ENCODE measurements at regions not wholly inside any gene's neighbourhood (a gene's known extent, or its start where the extent isn't known, plus 50 kb on each side); places are given as distances from the start of the nearest gene placed in this dataset.

GRCh38 chr12:91355150-91356006 is 172.8 kb upstream of the DCN start:
- Mint-ChIP-seq H3K27ac (ENCODE audit: unreplicated experiment) (no peak overlapping the region), H3K36me3 (ENCODE audit: low read depth, unreplicated experiment) (no peaks in the 10 kb centered on the region), H3K27me3 (ENCODE audit: low read depth, unreplicated experiment) (no peaks in the 10 kb centered on the region), H3K4me1 (ENCODE audit: low read depth, unreplicated experiment) (peaks cover 8% of the 10 kb centered on the region), H3K9me3 (ENCODE audit: unreplicated experiment) (no peaks in the 10 kb centered on the region), H3K4me3 (ENCODE audit: unreplicated experiment) (no peak overlapping the region)
- peak; percentile 56 for FAIRE-seq
- H3K4me1 ChIP-seq (ENCODE audit: insufficient read depth, low read length) = no peaks in the 10 kb centered on the region
- H4K20me1 ChIP-seq (ENCODE audit: insufficient read depth, low read length) = no peaks in the 10 kb centered on the region
- no peak overlapping the region for H3K4me3 ChIP-seq (ENCODE audit: insufficient read depth, low read depth, low read length)
- H3K36me3 ChIP-seq (ENCODE audit: insufficient read depth, low read length) = no peaks in the 10 kb centered on the region
- H2AFZ ChIP-seq (ENCODE audit: low read depth, low read length) = no peak overlapping the region
- H3K27ac ChIP-seq (ENCODE audit: low read depth, low read length) = no peak overlapping the region
- H3K79me2 ChIP-seq (ENCODE audit: insufficient read depth, low read length) = no peaks in the 10 kb centered on the region
- H3K27me3 ChIP-seq (ENCODE audit: insufficient read depth, low read length) = no peaks in the 10 kb centered on the region
- H3K9me3 ChIP-seq (ENCODE audit: insufficient read depth, low read depth, low read length) = no peaks in the 10 kb centered on the region
- H3K4me2 ChIP-seq (ENCODE audit: low read length) = no peak overlapping the region
- TF ChIP-seq CTCF (IDR thresholded peaks at IDR 0.05; ENCODE audit: insufficient read depth, low read depth, low read length) (peak; percentile 98), EZH2 (IDR thresholded peaks at IDR 0.05; ENCODE audit: insufficient read depth, low read length) (no peak)
- DNase-seq (ENCODE audit: low read depth) = peak; percentile 34
- no peak overlapping the region for H3K9ac ChIP-seq (ENCODE audit: low read length)

- H3K27me3 ChIP-seq (ENCODE audit: insufficient read depth, low read length) = no peaks in the 10 kb centered on the region
- H3K4me3 Mint-ChIP-seq (ENCODE audit: unreplicated experiment) = no peak overlapping the region
- H2AFZ ChIP-seq (ENCODE audit: low read depth, low read length) = no peak overlapping the region
- H3K27ac ChIP-seq (ENCODE audit: low read depth, low read length) = no peak overlapping the region
- no peak for TF ChIP-seq CTCF (IDR thresholded peaks at IDR 0.05; ENCODE audit: insufficient read depth, low read depth, low read length)
- TF ChIP-seq EZH2 (IDR thresholded peaks at IDR 0.05; ENCODE audit: insufficient read depth, low read length) = no peak
- H3K79me2 ChIP-seq (ENCODE audit: insufficient read depth, low read length) = no peaks in the 10 kb centered on the region
- no peaks in the 10 kb centered on the region for H3K36me3 ChIP-seq (ENCODE audit: insufficient read depth, low read length)
- FAIRE-seq = no peak
- H3K27ac Mint-ChIP-seq (ENCODE audit: unreplicated experiment) = no peak overlapping the region
- no peak overlapping the region for H3K4me2 ChIP-seq (ENCODE audit: low read length)
- no peaks in the 10 kb centered on the region for H3K9me3 ChIP-seq (ENCODE audit: insufficient read depth, low read depth, low read length)
- H3K4me1 ChIP-seq (ENCODE audit: insufficient read depth, low read length) = no peaks in the 10 kb centered on the region
- H3K27me3 Mint-ChIP-seq (ENCODE audit: low read depth, unreplicated experiment) = no peaks in the 10 kb centered on the region
- no peaks in the 10 kb centered on the region for H3K9me3 Mint-ChIP-seq (ENCODE audit: unreplicated experiment)
- no peak for DNase-seq (ENCODE audit: low read depth)
- H3K4me3 ChIP-seq (ENCODE audit: insufficient read depth, low read depth, low read length) = no peak overlapping the region
- H3K9ac ChIP-seq (ENCODE audit: low read length) = no peak overlapping the region
- no peaks in the 10 kb centered on the region for H3K36me3 Mint-ChIP-seq (ENCODE audit: low read depth, unreplicated experiment)
- H3K4me1 Mint-ChIP-seq (ENCODE audit: low read depth, unreplicated experiment) = peaks cover 8% of the 10 kb centered on the region
- no peaks in the 10 kb centered on the region for H4K20me1 ChIP-seq (ENCODE audit: insufficient read depth, low read length)
These were observed 170.6 kb upstream of the DCN start for GRCh38 chr12:91353266-91353665.

GRCh38 chr12:91349476-91349875 is 166.9 kb upstream of the DCN start:
- Mint-ChIP-seq H3K9me3 (ENCODE audit: unreplicated experiment) (no peaks in the 10 kb centered on the region), H3K27ac (ENCODE audit: unreplicated experiment) (no peak overlapping the region), H3K4me1 (ENCODE audit: low read depth, unreplicated experiment) (no peaks in the 10 kb centered on the region), H3K4me3 (ENCODE audit: unreplicated experiment) (no peak overlapping the region), H3K27me3 (ENCODE audit: low read depth, unreplicated experiment) (peaks cover 3% of the 10 kb centered on the region), H3K36me3 (ENCODE audit: low read depth, unreplicated experiment) (no peaks in the 10 kb centered on the region)
- Histone ChIP-seq H3K79me2 (ENCODE audit: insufficient read depth, low read length) (no peaks in the 10 kb centered on the region), H3K4me2 (ENCODE audit: low read length) (no peak overlapping the region), H2AFZ (ENCODE audit: low read depth, low read length) (no peak overlapping the region), H4K20me1 (ENCODE audit: insufficient read depth, low read length) (no peaks in the 10 kb centered on the region), H3K9me3 (ENCODE audit: insufficient read depth, low read depth, low read length) (no peaks in the 10 kb centered on the region), H3K27me3 (ENCODE audit: insufficient read depth, low read length) (no peaks in the 10 kb centered on the region), H3K4me1 (ENCODE audit: insufficient read depth, low read length) (no peaks in the 10 kb centered on the region), H3K9ac (ENCODE audit: low read length) (no peak overlapping the region), H3K4me3 (ENCODE audit: insufficient read depth, low read depth, low read length) (no peak overlapping the region), H3K27ac (ENCODE audit: low read depth, low read length) (no peak overlapping the region), H3K36me3 (ENCODE audit: insufficient read depth, low read length) (no peaks in the 10 kb centered on the region)
- no peak for FAIRE-seq
- TF ChIP-seq CTCF (IDR thresholded peaks at IDR 0.05; ENCODE audit: insufficient read depth, low read depth, low read length) = no peak
- no peak for TF ChIP-seq EZH2 (IDR thresholded peaks at IDR 0.05; ENCODE audit: insufficient read depth, low read length)
- DNase-seq (ENCODE audit: low read depth) = peak; percentile 5
